AML-193 (cell line): ENCODE measurements at regions not wholly inside any gene's neighbourhood (a gene's known extent, or its start where the extent isn't known, plus 50 kb on each side); places are given as distances from the start of the nearest gene placed in this dataset.

Experiments
- DNase-seq, 2 experiments: peaks; one replicate each; lab custom pipeline; 2025; lab: John Stamatoyannopoulos, UW

GRCh38 chr4:26071688-26072087 lies 157.7 kb downstream of the SMIM20 start:
- DNase-seq, result peak; percentile 29 to 39

GRCh38 chr4:26073886-26074560 lies 160.0 kb downstream of the SMIM20 start:
- DNase-seq, result no peak

- DNase-seq, result peak; percentile 87 to 93
Observed at GRCh38 chr4:26074712-26075430, 160.9 kb downstream of the SMIM20 start.

GRCh38 chr4:26075583-26075982 lies 161.6 kb downstream of the SMIM20 start:
- DNase-seq, result peak; percentile 32 to 36

- DNase-seq, result peak; percentile 97
Observed at GRCh38 chr4:26076000-26076587, 162.1 kb downstream of the SMIM20 start.

- no peak for DNase-seq
Observed at GRCh38 chr4:26076896-26077295, 162.9 kb downstream of the SMIM20 start.

- DNase-seq, result no peak
Observed at GRCh38 chr4:26077756-26078155, 163.7 kb downstream of the SMIM20 start.

GRCh38 chr4:26080870-26081628 lies 167.0 kb downstream of the SMIM20 start:
- DNase-seq, result no peak

- DNase-seq, result peak; percentile 56 to 58
Observed at GRCh38 chr4:26081795-26082498, 167.9 kb downstream of the SMIM20 start.

- no peak for DNase-seq
Observed at GRCh38 chr4:26082565-26082964, 168.5 kb downstream of the SMIM20 start.

GRCh38 chr4:26083987-26084386 lies 170.0 kb downstream of the SMIM20 start:
- DNase-seq, result no peak

- no peak for DNase-seq
Observed at GRCh38 chr4:26084414-26084813, 170.4 kb downstream of the SMIM20 start.

GRCh38 chr4:26085551-26085950 lies 171.5 kb downstream of the SMIM20 start:
- DNase-seq, result no peak

- DNase-seq, result no peak
Observed at GRCh38 chr4:26086621-26087441, 172.8 kb downstream of the SMIM20 start.

- peak; percentile 48 to 60 for DNase-seq
Observed at GRCh38 chr4:26088433-26088928, 174.5 kb downstream of the SMIM20 start.

- DNase-seq, result no peak
Observed at GRCh38 chr4:26093551-26093950, 179.5 kb downstream of the SMIM20 start.

- no peak for DNase-seq
Observed at GRCh38 chr4:26094076-26094475, 180.1 kb downstream of the SMIM20 start.

GRCh38 chr4:26094911-26095310 lies 180.9 kb downstream of the SMIM20 start:
- no peak for DNase-seq

- DNase-seq, result no peak
Observed at GRCh38 chr4:26099967-26100366, 185.9 kb downstream of the SMIM20 start.

GRCh38 chr4:26101011-26101410 lies 187.0 kb downstream of the SMIM20 start:
- DNase-seq, result no peak
